Hepatocyte (in vitro differentiated cells): ENCODE measurements at regions not wholly inside any gene's neighbourhood (a gene's known extent, or its start where the extent isn't known, plus 50 kb on each side); places are given as distances from the start of the nearest gene placed in this dataset.
"Not testable (repeated sequence)": the region's sequence is repeated elsewhere in the genome, so short reads cannot be mapped to it uniquely, and the experiment has no call there.

Source experiments
- CTCF ChIP-seq: fragments of 200-600 bp; sonication (generic); IDR thresholded peaks from 2 replicates; pipeline ENCODE4 v1.5.1; 2016; ENCODE audit warnings: antibody characterized with exemption, mild to moderate bottlenecking; ENCODE audit not compliant: poor library complexity
- EZH2 ChIP-seq: fragments of 200-600 bp; sonication (generic); IDR thresholded peaks from 2 replicates; pipeline ENCODE4 v1.6.1; 2016; ENCODE audit warnings: antibody characterized with exemption, mild to moderate bottlenecking, borderline replicate concordance
- EZH2phosphoT487 ChIP-seq: fragments of 200-600 bp; sonication (generic); IDR thresholded peaks from one replicate; pipeline ENCODE4 v1.6.1; 2018; ENCODE audit warnings: antibody characterized with exemption, mild to moderate bottlenecking, low read depth, moderate library complexity; ENCODE audit not compliant: unreplicated experiment, severe bottlenecking

GRCh38 chr2:87663347-87663746 is 84.5 kb upstream of the PLGLB2 start:
- not testable (repeated sequence) for TF ChIP-seq CTCF, EZH2phosphoT487, EZH2
